HG02763 (cell line): ENCODE measurements at regions not wholly inside any gene's neighbourhood (a gene's known extent, or its start where the extent isn't known, plus 50 kb on each side); places are given as distances from the start of the nearest gene placed in this dataset.

Experiments used
- ATAC-seq: cut with Tn5 transposase; IDR thresholded peaks from one replicate; pipeline ENCODE4 v1.9.1; 2021; ENCODE audit warnings: mild to moderate bottlenecking, moderate library complexity; ENCODE audit not compliant: unreplicated experiment

- ATAC-seq = no peak
These were observed 189.6 kb downstream of the BCOR start for GRCh38 chrX:39907964-39908661.

- no peak for ATAC-seq
These were observed 187.8 kb downstream of the BCOR start for GRCh38 chrX:39909996-39910395.

GRCh38 chrX:39910651-39911050 lies 187.1 kb downstream of the BCOR start:
- no peak for ATAC-seq

- no peak for ATAC-seq
These were observed 186.4 kb downstream of the BCOR start for GRCh38 chrX:39911278-39911897.

- ATAC-seq = no peak
These were observed 185.6 kb downstream of the BCOR start for GRCh38 chrX:39912126-39912525.

GRCh38 chrX:39915081-39915480 lies 182.7 kb downstream of the BCOR start:
- ATAC-seq = no peak

- no peak for ATAC-seq
These were observed 182.2 kb downstream of the BCOR start for GRCh38 chrX:39915596-39915995.

- no peak for ATAC-seq
These were observed 175.9 kb downstream of the BCOR start for GRCh38 chrX:39921838-39922237.

- ATAC-seq = no peak
These were observed 175.3 kb downstream of the BCOR start for GRCh38 chrX:39922488-39922887.

- no peak for ATAC-seq
These were observed 174.8 kb downstream of the BCOR start for GRCh38 chrX:39922926-39923325.

GRCh38 chrX:39927380-39927779 lies 170.4 kb downstream of the BCOR start:
- no peak for ATAC-seq

GRCh38 chrX:39928704-39929378 lies 168.9 kb downstream of the BCOR start:
- ATAC-seq = no peak

- no peak for ATAC-seq
These were observed 168.3 kb downstream of the BCOR start for GRCh38 chrX:39929379-39930025.

- no peak for ATAC-seq
These were observed 166.8 kb downstream of the BCOR start for GRCh38 chrX:39930786-39931528.

GRCh38 chrX:39931529-39932282 lies 166.1 kb downstream of the BCOR start:
- no peak for ATAC-seq

- ATAC-seq = no peak
These were observed 162.2 kb downstream of the BCOR start for GRCh38 chrX:39935411-39936064.

GRCh38 chrX:39936886-39937770 lies 160.6 kb downstream of the BCOR start:
- no peak for ATAC-seq

GRCh38 chrX:39938466-39938865 lies 159.3 kb downstream of the BCOR start:
- no peak for ATAC-seq

- ATAC-seq = no peak
These were observed 158.1 kb downstream of the BCOR start for GRCh38 chrX:39939678-39940077.
